HG03045 (cell line): ENCODE measurements at regions not wholly inside any gene's neighbourhood (a gene's known extent, or its start where the extent isn't known, plus 50 kb on each side); places are given as distances from the start of the nearest gene placed in this dataset.

Experiments used
- ATAC-seq: cut with Tn5 transposase; IDR thresholded peaks from one replicate; pipeline ENCODE4 v1.9.1; 2021; ENCODE audit warnings: mild to moderate bottlenecking, moderate library complexity; ENCODE audit not compliant: unreplicated experiment

DNA sequence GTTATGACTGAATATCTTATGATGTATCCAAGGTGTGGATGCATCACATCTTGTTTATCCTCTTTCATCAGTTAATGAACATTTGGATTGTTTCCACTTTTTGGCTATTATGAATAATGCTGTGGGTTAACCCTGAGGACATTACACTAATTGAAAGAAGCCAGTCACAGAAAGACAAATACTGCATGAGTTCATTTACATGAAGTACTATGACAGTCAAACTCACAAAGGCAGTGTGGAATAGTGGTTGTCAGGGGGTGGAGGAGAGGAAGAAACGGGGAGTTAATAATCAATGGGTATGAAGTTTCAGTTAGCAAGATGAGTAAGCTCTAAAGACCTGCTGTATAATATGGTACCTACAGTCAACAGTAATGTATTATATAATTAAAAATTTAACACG, 409.4 kb upstream of the CTNND2 start:
- no peak for ATAC-seq

- no peak for ATAC-seq
These were observed 408.1 kb upstream of the CTNND2 start for GRCh38 chr5:12312343-12312742.

DNA sequence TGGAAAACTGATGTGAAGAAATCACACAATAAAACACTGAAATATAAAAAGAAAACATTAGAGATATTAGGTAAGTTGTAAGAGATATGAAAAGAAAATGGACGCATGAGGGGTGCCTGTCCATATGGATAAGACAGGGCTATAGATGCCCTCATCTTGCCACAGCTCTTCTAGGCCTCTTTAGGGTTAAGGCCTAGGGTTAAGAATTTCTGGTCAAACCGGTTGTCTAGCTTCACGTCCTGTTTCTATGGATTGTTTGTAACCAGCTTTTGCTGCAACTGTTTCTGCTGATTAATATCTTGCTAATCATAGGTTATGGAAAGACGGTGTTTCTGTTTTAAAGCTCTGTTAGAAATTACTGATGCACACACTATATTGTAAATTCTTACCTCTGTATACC, 389.9 kb upstream of the CTNND2 start:
- ATAC-seq: no peak

DNA sequence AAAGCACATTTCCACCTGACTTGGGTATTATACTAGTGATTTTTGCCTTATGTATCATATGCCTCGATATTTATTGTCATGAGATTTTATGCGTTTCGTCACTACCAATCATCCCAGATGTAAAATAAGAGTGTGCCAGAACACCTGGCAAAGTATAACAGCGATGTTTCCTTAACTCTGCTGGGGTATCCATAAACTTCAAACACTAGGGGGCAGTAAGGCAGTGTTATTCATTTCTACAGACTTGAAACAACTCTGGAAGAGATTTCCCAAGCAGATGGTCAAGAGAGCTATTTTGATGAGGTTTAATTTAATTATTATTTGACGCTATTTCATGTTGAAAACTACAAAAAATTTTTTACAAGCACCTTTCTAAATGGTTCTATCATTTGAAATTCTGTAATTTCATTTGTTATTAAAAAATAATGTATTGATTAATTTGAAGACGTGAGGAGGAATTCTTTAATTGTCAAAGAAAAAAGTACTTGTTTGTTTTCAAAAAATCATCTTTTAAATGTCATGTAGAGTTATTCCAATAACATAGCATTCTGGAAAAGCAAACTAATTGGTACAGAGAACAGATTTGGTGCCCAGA, 388.5 kb upstream of the CTNND2 start:
- ATAC-seq: no peak

DNA sequence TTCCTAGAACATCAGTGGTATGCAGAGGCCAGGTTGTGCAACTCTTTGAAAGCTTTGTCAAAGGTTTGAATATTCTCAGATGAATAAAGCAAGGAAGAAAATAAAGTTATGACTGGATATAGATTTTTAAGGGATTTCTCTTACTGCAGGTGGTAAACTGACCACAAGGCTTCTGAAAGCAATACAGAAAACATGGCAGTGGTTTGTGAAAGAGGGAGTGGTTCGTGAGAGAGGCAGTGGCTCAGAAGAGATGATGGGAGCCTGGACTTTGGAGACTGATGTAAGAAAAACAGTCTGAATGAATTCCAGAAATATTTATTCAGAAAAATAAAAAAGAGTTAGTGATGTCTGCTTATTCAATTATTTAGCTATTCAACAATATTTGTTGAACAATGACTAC, 380.4 kb upstream of the CTNND2 start:
- ATAC-seq: no peak

GRCh38 chr5:12277504-12278192, 373.4 kb upstream of the CTNND2 start:
- peak; percentile 61 for ATAC-seq

GRCh38 chr5:12274236-12274635, 370.0 kb upstream of the CTNND2 start:
- no peak for ATAC-seq

- no peak for ATAC-seq
These were observed 368.1 kb upstream of the CTNND2 start for GRCh38 chr5:12272389-12272788.

DNA sequence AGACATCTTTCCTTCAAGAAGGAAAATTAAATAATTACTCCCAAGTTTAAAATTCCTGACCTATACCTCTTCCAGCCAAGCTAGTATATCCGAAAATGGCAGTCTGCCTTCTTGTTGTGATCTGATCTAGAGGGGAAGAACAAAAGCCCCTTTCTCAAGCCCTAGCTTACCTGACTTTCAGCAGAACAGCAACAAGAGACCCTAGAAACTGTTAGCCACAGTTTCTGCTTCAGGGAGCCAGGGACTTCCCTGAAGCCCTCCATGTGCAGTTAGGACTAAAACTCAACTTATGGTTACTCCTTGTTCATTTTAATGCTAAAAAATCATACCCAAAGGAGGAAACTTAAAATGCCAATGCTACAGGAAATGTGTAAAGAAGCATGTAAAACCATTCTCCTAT, 366.7 kb upstream of the CTNND2 start:
- no peak for ATAC-seq

- no peak for ATAC-seq
These were observed 364.9 kb upstream of the CTNND2 start for GRCh38 chr5:12269164-12269563.

- no peak for ATAC-seq
These were observed 354.3 kb upstream of the CTNND2 start for GRCh38 chr5:12258549-12258948.

DNA sequence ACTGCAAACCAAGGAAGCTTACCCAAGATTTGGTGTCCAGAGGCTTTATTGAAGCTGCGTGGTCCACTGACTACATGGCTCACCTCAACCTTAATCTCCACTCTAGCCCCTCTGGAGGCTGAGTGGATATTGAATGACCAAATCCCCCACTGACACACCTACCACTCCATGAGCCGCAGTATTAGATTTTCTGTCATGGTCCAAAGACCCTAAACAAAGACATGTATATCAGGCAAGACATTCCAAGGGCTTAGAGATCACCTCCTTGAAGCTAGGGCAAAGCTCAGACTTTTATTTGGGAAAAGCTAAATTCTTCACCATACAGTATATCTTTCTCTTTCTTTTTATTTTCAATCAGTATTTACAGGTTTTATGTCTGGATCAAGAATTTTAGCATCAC, 346.2 kb upstream of the CTNND2 start:
- ATAC-seq: no peak

DNA sequence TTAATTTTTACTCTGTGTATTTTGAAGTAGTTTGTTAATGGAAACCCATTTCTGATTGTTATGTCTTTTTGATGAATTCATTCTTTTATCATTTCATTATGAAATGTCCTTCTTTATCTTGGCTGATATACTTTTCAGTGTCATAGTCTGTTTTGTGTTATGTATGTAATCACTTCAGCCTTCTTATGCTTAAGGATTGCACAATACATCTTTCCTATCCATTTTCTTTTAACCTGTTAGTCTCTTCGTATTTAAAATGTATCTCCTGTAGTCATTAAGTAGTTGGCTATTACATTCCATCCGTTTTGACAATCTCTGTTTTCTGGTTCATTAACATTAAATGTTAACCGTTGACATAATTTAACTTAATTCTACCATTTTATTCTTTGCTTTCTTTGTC, 344.6 kb upstream of the CTNND2 start:
- no peak for ATAC-seq

DNA sequence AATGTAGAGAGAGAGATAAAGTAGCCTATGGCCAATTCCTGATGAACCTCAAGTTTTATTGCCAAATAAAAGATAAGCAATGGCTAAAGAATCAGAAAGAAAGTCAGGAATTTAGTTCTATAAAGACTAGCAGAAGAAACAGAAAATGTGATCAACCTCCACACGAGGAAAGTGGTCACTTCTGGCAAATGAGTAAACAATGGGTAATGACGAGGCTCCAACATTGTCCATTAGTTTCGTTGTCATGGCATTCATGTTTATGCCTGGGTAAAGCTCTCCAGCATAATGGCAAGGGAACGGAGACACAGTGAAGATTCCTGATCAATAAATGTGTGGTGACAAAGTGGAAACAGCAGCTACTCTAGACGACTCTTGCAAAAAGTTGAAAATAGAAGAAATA, 341.8 kb upstream of the CTNND2 start:
- ATAC-seq: no peak

DNA sequence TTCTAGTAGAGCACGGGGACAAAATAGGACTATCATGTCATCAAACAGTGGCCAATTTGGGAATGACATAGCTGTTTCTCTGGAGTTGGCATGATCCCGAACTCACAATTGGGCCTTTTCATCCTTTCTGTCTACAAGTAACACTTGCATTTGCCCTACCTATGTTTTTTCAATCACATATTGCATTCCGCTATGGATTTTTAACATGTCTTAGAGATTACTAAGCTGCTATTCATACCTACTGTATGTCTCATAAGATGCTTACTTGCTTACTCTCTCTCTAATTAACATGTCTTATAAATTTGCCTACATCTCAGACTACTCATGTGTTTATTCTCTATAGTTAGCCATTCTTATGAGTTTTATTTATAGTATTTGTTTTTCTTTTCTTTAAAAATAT, 341.2 kb upstream of the CTNND2 start:
- ATAC-seq: no peak

DNA sequence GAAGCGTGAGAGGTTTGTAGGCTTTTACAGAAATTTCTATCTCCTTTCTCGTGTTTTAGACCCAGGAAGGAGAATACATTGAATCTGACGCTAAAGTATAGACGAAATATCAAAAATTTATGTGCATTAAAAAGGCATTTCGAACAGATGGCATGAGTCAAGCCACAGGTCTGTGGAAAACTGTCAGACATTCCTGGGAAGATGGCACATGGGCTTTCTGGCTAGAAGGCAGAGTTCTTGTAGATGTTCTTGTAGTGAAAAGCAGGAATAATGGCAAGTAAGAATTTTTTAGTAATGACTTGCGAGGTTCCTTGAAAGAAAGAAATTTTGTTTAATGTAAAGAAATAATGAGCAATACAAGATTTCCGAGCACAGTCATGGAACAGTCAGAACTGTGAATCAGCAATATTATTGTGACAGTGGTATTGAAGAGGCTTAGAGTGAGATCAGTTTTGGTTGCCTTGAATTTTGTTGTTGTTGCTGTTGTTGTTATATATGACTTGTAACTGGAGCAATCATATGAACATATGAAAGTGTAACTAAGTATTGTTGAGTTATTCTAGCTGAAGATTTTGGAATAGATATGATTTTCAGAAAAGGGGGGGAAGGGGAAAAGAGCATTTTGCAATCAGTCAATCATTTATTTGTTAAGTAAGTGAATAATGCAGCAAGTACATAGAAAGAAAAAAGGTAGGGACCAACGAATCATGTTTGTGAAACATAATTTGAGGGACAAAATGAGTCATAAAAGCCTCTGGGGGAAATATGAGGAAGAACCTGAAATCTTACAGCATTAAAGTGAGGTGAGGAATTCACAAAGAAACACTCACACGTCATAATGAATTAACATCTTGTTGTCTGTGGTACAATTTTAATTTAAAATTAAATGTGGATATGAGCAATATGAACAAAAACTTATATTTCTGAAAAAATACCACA, 339.0 kb upstream of the CTNND2 start:
- no peak for ATAC-seq

GRCh38 chr5:12237837-12238575, 333.8 kb upstream of the CTNND2 start:
- ATAC-seq: no peak

GRCh38 chr5:12230659-12231058, 326.4 kb upstream of the CTNND2 start:
- no peak for ATAC-seq

DNA sequence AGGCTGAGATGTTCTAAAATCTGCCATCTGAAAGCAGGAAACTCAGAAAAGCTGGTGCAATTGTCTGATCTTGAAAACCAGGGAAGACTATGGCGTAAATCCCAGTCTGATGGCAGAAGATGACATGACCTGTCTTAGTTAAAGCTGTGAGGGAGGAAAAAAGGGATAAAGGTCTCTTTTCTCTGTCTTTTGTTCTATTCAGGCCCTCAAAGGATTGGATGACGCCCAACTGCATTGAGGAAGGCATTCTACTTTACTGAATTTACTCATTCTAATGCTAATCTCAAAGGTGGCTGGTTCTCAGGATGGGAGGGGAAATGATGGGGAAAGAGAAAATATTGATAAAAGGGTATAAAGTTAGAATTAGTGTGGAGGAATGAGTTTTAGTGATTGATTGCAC, 312.8 kb upstream of the CTNND2 start:
- no peak for ATAC-seq

DNA sequence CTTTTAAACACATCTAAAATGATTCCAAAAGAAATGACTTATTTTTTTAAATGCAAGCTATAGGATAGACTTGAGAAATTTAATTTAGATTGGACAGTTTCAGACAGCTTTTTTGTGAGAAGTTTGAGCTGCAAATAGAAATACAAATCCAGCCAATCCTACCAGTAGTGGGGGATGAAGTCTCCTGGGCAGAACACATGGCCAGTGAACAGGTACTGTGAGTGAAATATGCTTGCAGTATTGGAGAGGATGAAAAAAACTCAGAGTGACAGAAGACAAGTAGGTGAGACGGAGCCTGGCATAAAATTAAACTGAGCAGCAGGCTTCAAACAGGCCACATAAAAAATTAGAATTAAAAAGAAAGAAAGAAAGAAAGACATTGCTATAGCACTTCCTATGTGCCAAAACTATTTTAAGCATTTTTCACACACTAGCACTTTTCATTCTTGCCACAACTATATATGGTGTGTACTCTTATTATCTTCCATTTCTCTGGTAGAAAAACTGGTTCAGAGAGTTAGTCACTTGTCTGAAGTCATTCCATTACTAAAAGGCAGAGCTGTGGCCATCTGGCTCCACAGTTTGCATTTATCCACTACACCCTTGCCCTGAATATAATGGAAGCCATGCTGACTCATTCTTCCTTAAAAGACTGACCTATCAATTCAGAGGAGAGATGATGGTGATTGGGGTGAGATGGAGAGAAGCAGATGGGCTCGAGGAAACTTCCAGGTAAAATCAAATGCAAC, 310.2 kb upstream of the CTNND2 start:
- ATAC-seq: no peak
